ENCODE measurements at regions not wholly inside any gene's neighbourhood (a gene's known extent, or its start where the extent isn't known, plus 50 kb on each side); places are given as distances from the start of the nearest gene placed in this dataset.

GRCh38 chr14:100407376-100408102 lies 84.4 kb downstream of the SLC25A47 start:
- TF ChIP-seq YY1 (IDR thresholded peaks at IDR 0.05; ENCODE audit: insufficient read depth, insufficient read length) (no peak), ZNF274 (IDR thresholded peaks at IDR 0.05; ENCODE audit: low read depth, low read length) (no peak)

All from NT2/D1 (cell line).